ENCODE measurements at regions not wholly inside any gene's neighbourhood (a gene's known extent, or its start where the extent isn't known, plus 50 kb on each side); places are given as distances from the start of the nearest gene placed in this dataset.

DNA sequence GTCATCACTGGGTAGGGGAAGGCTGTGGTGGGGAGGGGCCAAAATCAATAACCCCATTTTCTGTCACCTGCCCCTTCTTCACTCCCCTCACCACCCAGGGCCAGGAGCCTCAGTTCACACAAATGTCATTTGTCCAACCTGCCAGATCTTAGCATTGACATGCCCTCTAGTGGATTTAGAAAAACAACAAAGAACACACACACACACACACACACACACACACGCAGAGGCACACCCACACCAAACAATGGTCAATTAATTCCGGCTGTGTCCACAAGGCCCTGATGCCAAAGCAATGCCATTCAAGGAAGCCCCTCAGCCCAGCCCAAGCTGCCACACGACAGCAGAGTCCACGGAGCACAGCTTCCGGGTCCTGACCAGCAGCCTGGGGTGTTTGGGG is 68.4 kb downstream of the NOG start:
- TF ChIP-seq USF2 (IDR thresholded peaks at IDR 0.05; ENCODE audit: low read depth, low read length) (no peak), RCOR1 (IDR thresholded peaks at IDR 0.05; ENCODE audit: insufficient replicate concordance, low read length) (no peak), CTCF (conservative IDR thresholded peaks at IDR 0.05; ENCODE audit: low read depth, low read length) (no peak), RAD21 (IDR thresholded peaks at IDR 0.05; ENCODE audit: low read length) (no peak), CEBPB (IDR thresholded peaks at IDR 0.05; ENCODE audit: low read depth, low read length) (no peak), POLR2A (IDR thresholded peaks at IDR 0.05; ENCODE audit: low read depth, low read length) (no peak), NFE2L2 (IDR thresholded peaks at IDR 0.05; ENCODE audit: low read depth, low read length) (no peak), SMC3 (IDR thresholded peaks at IDR 0.05; ENCODE audit: low read depth, low read length) (no peak)

Measured in IMR-90 (cell line).